Endothelial cell of umbilical vein (primary cell): ENCODE measurements at regions not wholly inside any gene's neighbourhood (a gene's known extent, or its start where the extent isn't known, plus 50 kb on each side); places are given as distances from the start of the nearest gene placed in this dataset.

ENCODE experiments used
- BruUV-seq: library from RNA; stranded (reverse); fragments of 400-500 nt; replicated peaks from 2 replicates; lab custom pipeline; 2021; lab: Mats Ljungman, UMichigan
- CTCF ChIA-PET: fragments of 300-600, 350-600 bp; sonication (Branson Sonifier 250); formaldehyde crosslinking; loops from one replicate; lab custom pipeline; 2021; ENCODE audit warnings: antibody characterized with exemption, inconsistent platforms; lab: Charles Lee
- POLR2A ChIA-PET: fragments of 300-600, 350-600 bp; sonication (Branson Sonifier 250); formaldehyde crosslinking; loops from one replicate; lab custom pipeline; 2021; ENCODE audit warnings: antibody characterized with exemption, inconsistent platforms; lab: Charles Lee
- DNase-seq: peaks from one replicate; pipeline ENCODE4 v3.0.0-alpha.2; 2011; ENCODE audit warnings: low read depth, low spot score
- FAIRE-seq: peaks from 2 replicates; lab custom pipeline; 2011; peaks lifted over from hg19 to GRCh38; lab: Jason Lieb, UNC
- H2AFZ ChIP-seq: 2 replicates; pipeline ENCODE4 v1.6.0; 2012; ENCODE audit warnings: low read depth, low read length, control low read depth, inconsistent platforms
- H3K27ac ChIP-seq: 2 replicates; pipeline ENCODE4 v1.5.1; 2011; ENCODE audit warnings: low read depth, mild to moderate bottlenecking, control low read depth, low read length, moderate library complexity; ENCODE audit not compliant: insufficient read depth
- H3K27me3 ChIP-seq, 2 experiments: 2 replicates each; pipeline versions ENCODE4 v1.6.0 to v1.6.1; 2011; ENCODE audit warnings: low read length in 2 of 2, mixed read lengths in 1 of 2; ENCODE audit not compliant: control insufficient read depth in 2 of 2, insufficient read depth in 2 of 2
- H3K36me3 ChIP-seq, 2 experiments: 2 replicates in 1 of 2; 3 replicates in 1 of 2; pipeline ENCODE4 v1.5.1; 2011; ENCODE audit warnings: low read length in 2 of 2, mild to moderate bottlenecking in 1 of 2, moderate library complexity in 1 of 2; ENCODE audit not compliant: control insufficient read depth in 2 of 2, insufficient read depth in 2 of 2; ENCODE audit errors: extremely low read depth in 1 of 2
- H3K4me1 ChIP-seq: 3 replicates; pipeline ENCODE4 v1.5.1; 2011; ENCODE audit warnings: mild to moderate bottlenecking, low read length; ENCODE audit not compliant: control insufficient read depth, insufficient read depth; ENCODE audit errors: extremely low read depth
- H3K4me2 ChIP-seq: 2 replicates; pipeline ENCODE4 v1.6.1; 2011; ENCODE audit warnings: low read length, control low read depth, mixed read lengths; ENCODE audit not compliant: insufficient read depth
- H3K4me3 ChIP-seq, 3 experiments: fragments of 200-600 bp in 1 of 3; sonication (generic), shearing (Covaris generic) in 1 of 3; replicated peaks in 1 of 3; 2 replicates each; pipeline ENCODE4 v1.5.1; 2011 to 2016; ENCODE audit warnings: control low read depth in 3 of 3, low read length in 3 of 3, mild to moderate bottlenecking in 2 of 3, inconsistent platforms in 1 of 3, low read depth in 1 of 3, moderate library complexity in 1 of 3; ENCODE audit not compliant: insufficient read depth in 1 of 3
- H3K79me2 ChIP-seq: 2 replicates; pipeline ENCODE4 v1.6.0; 2012; ENCODE audit warnings: low read length, inconsistent platforms; ENCODE audit not compliant: control insufficient read depth, insufficient read depth
- H3K9ac ChIP-seq: replicated peaks from 2 replicates; pipeline ENCODE3; 2011; ENCODE audit warnings: low read length, control low read depth; ENCODE audit not compliant: insufficient read depth; ENCODE audit errors: extremely low read depth
- H3K9me1 ChIP-seq: replicated peaks from 3 replicates; pipeline ENCODE4 v1.6.0; 2011; ENCODE audit warnings: mild to moderate bottlenecking, low read length; ENCODE audit not compliant: control insufficient read depth, insufficient read depth; ENCODE audit errors: extremely low read depth
- H3K9me3 ChIP-seq: replicated peaks from 2 replicates; pipeline ENCODE4 v1.5.1; 2012; ENCODE audit warnings: low read length, inconsistent platforms; ENCODE audit not compliant: control insufficient read depth, insufficient read depth
- H4K20me1 ChIP-seq: replicated peaks from 2 replicates; pipeline ENCODE3; 2011; ENCODE audit warnings: mild to moderate bottlenecking, low read length; ENCODE audit not compliant: control insufficient read depth, insufficient read depth; ENCODE audit errors: extremely low read depth
- CTCF ChIP-seq, 2 donors: IDR thresholded peaks; 1 replicate in 1 of 2; 2 replicates in 1 of 2; pipeline ENCODE4 v1.5.1; 2011; ENCODE audit warnings: low read length in 2 of 2, mild to moderate bottlenecking in 2 of 2, moderate library complexity in 2 of 2, control low read depth in 1 of 2, inconsistent platforms in 1 of 2, low read depth in 1 of 2; ENCODE audit not compliant: insufficient read depth in 1 of 2; ENCODE audit errors: extremely low read depth in 1 of 2
- EZH2 ChIP-seq: IDR thresholded peaks from 2 replicates; pipeline ENCODE4 v1.6.1; 2012; ENCODE audit warnings: borderline replicate concordance, low read depth, mild to moderate bottlenecking, moderate library complexity, low read length, inconsistent platforms; ENCODE audit not compliant: severe bottlenecking
- FOS ChIP-seq: IDR thresholded peaks from 2 replicates; pipeline ENCODE4 v1.6.1; 2011; ENCODE audit warnings: mild to moderate bottlenecking, low read length, moderate library complexity, borderline replicate concordance; ENCODE audit not compliant: insufficient read depth
- GATA2 ChIP-seq: IDR thresholded peaks from 2 replicates; pipeline ENCODE4 v1.7.0; 2011; ENCODE audit warnings: low read depth, mild to moderate bottlenecking, moderate library complexity, mixed read lengths, low read length; ENCODE audit not compliant: insufficient read length, insufficient read depth
- JUN ChIP-seq: IDR thresholded peaks from 2 replicates; pipeline ENCODE4 v1.6.1; 2011; ENCODE audit warnings: borderline replicate concordance, low read depth; ENCODE audit not compliant: insufficient read length, insufficient read depth
- POLR2A ChIP-seq: IDR thresholded peaks from 2 replicates; pipeline ENCODE4 v1.6.1; 2012; ENCODE audit warnings: low read depth, mild to moderate bottlenecking, control low read depth, low read length
- POLR2AphosphoS5 ChIP-seq: IDR thresholded peaks from 2 replicates; pipeline ENCODE4 v1.6.1; 2012; ENCODE audit warnings: low read depth, mild to moderate bottlenecking, control low read depth, low read length, moderate library complexity; ENCODE audit not compliant: insufficient read depth
- dilution Hi-C: fragments of 300-500 bp; cut with MboI; formaldehyde crosslinking; loops from one replicate; pipeline ENCODE4 v1.15.0; 2019; ENCODE audit warnings: low sequenced_read_pairs; ENCODE audit not compliant: extremely low pct_ligation_motif_present
- intact Hi-C: fragments of 100-400 bp; cut with micrococcal nuclease; formaldehyde crosslinking; loops from one replicate; pipeline ENCODE4 v1.10.0; 2022

- intact Hi-C loops (no loop called here), dilution Hi-C loops (no loop called here)
- DNase-seq: no peak
- Histone ChIP-seq H4K20me1 (no peaks in the 10 kb centered on the region), H3K4me3 (no peak overlapping the region), H3K27me3 (peaks cover 5 to 14% of the 10 kb centered on the region in 2 experiments), H3K9me1 (no peaks in the 10 kb centered on the region), H3K27ac (no peak overlapping the region), H3K9ac (no peak overlapping the region), H3K9me3 (no peaks in the 10 kb centered on the region), H3K4me1 (no peaks in the 10 kb centered on the region), H3K79me2 (no peaks in the 10 kb centered on the region), H3K36me3 (no peaks in the 10 kb centered on the region), H3K4me2 (no peak overlapping the region), H2AFZ (no peak overlapping the region)
- no peak for FAIRE-seq
- TF ChIP-seq EZH2 (no peak), POLR2AphosphoS5 (no peak), CTCF (IDR thresholded peaks at IDR 0.05; ENCODE audit: extremely low read depth in 1 of 2, insufficient read depth in 1 of 2, low read depth in 1 of 2, low read length in 2 of 2) (no peak), JUN (no peak), POLR2A (no peak), GATA2 (no peak), FOS (no peak)
- ChIA-PET CTCF (interaction anchor here (4.2 kb wide), 1 partner anchor 19 kb away, joined by 17 read pairs; no protein-coding TSS in a partner anchor), POLR2A (no interaction called here)
- no TSS peak for BruUV-seq
Observed at GRCh38 chr9:4357929-4358328, 58.1 kb upstream of the GLIS3 start.
